Amygdala (tissue), 56 donors: ENCODE measurements at regions not wholly inside any gene's neighbourhood (a gene's known extent, or its start where the extent isn't known, plus 50 kb on each side); places are given as distances from the start of the nearest gene placed in this dataset.

Experiments used
- DNase-seq, 56 donors: peaks; one replicate each; lab custom pipeline; 2025; lab: John Stamatoyannopoulos, UW

DNA sequence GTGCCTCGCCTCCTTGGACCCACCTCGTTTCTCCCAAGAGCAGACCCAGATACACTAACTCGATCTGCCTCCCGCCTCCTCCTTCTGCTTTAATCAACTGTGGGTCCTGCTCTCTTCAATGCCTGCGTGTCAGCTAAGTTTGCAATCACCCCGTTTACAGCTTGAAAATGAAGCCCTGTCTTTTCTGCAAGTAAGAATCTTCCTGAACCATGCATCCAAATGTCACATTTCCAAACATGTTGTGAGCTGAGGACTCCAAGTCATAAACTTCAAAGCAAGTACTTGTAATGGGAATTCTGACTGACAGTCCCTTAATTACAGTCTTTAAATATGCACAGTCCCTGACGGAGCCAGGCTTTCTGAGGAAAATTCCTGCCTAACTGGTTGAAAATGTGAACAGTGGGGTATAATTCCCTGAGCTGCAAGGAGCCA is 154.9 kb upstream of the UQCRFS1 start:
- no peak for DNase-seq

DNA sequence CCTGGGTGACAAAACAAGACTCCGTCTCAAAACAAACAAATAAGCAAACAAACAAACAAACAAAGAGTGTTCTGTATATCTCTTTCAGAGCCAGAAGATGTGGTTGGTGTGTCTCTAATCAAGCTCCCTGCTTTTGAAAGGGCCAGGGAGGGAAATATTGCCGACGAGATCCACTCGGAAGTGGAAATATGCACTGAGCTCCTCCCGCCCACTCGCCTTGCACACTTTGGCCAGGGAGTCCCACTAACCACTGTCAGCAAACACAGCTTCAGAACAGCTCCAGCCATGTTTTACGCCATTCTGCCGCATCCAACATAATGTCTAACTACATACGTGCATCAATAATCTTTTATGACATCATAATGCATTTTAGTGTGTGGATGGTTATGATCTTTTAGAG is 155.5 kb upstream of the VSTM2B start:
- no peak for DNase-seq

DNA sequence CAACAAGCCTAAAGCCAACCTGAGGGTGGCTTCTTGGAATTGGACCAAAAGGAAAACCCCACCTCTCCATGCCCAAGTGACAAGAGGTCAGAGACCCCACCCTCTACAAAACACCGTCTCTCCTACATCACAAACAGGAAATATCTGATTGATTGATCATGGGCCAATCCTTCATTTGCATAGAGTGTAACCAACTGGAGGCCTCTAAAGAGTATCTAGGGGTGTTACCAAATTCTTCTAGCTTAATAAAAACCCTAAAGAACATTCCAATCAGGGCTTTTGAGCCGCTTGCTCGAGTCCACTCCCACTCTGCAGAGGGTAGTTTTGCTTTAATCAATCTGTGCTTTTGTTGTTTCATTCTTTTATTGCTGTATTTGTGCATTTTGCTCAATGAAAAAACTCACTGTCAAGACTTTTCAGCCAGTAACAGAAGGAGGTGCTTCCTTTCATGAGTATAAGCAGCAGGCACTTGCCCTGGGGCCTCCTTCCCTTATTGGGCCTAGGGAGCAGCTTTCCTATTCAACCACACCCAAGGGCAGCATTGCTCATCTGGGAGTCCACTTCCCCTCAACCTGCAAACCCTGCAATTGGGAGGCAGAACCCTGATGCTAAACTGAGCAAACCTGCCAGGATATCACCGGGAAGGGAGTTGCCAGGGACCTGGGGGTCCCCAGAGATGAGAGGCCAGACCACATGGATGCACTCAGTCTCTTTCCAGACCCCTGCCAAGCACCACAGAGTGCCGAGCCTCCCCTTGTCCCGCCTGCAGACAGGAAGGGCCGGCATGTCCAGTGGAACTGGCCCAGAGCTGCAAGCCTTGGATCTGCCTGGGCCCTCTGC is 154.3 kb upstream of the VSTM2B start:
- no peak for DNase-seq

DNA sequence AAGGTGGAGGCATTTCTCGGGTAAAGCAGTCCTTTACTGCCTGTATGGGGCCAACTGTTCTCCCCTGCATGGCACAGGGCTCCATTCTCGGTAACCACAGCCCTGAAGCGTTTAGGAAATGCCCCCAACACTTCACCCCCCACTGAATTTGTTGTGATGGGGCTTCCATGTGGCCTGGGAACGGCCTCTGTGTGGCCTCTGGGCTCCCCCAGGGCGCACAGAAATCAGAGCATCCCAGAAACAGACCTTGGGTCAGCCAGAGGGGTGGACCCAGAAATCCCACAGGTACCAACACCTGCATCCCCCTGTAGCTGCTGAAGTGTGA is 153.7 kb upstream of the VSTM2B start:
- no peak for DNase-seq

DNA sequence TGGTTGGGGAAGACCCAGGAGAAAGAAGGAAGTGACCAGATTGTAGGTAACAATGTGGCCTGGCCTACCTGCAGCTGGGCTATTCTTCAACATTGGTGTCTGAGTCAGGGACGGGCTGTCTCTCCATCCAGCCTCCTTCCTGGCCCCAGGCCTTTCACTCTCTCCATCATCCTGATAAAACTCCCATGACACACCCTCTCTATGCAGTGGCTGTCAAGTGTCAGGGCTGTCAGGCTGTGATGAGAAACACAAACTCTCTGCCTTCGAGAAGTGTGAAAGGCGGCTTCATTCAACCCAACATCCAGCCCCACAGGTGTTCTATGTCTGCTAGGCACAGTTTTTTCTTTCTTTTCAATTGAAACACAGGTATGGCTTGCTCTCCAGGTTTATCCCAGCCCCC is 153.3 kb upstream of the VSTM2B start:
- no peak for DNase-seq

DNA sequence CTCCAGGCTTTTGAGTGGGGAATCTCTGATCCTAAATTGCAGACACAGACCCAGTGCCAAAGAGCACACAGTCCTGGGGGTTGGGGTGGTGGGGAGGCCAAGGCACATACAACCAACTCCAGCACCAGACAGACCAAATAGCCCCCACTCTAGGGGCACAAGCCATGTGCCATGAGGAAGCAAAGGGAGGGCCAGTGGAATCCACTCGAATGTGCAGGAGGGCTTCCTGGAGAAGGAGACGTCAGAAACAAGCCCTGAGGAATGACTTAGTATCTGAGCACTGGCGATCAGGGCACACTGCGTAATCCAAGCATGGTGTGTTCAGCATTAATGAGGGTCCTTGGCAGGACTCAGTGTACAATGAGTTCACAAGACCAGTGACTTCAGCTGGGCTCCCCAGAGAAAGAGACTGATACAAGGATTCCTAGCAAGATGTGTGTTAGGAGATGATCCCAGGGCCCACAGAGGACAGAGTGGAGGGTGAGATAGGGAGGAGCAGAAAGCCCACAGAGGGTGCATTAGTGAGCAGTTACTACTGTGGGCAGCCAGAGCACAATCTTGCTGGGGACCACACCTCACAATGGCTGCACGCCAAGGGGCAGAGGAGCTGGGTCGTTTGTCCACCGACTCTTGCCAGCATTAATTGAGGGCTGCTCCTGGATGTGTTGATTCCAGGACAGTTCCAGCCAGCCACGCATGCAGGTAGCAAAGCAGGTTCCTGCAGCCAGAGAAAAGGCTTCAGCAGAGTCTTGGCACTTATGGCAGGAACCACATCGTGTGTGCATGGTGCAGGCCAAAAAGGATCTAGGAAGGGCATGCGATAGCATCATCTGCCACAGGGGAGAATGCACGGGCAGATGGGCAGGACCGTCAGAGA is 152.6 kb upstream of the VSTM2B start:
- DNase-seq, result no peak

DNA sequence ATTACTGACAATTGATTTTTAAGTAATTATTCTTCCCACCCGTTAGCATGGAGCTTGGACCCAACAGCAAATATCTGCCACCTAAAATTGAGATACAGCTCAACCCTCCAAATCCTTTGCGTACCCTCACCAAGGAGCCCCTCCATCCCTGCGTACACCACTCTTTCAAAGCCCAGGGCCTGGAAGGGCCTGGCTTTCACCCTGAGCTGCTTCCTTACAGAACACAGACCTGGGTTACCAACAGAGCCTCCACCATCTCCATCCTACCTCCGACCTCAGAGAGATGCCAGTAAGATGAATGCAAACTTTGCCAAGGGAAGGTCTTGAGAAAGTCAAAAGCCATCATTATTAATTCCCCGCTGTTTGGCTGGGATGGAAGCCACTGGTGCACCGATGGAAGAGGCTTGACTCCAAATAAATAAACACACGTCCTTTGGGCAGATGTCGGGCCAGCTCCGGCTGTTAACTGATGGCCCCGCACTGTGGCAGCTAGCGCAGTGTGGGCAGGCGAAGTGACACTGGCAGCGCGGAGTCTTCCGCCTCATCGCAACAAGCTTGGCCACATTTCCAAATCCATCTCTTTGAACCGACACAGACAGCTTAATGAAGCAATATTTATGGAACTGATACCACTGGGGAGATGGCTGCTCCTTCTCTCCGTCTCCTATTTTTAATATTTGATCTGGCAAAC is 150.2 kb upstream of the VSTM2B start:
- no peak for DNase-seq

DNA sequence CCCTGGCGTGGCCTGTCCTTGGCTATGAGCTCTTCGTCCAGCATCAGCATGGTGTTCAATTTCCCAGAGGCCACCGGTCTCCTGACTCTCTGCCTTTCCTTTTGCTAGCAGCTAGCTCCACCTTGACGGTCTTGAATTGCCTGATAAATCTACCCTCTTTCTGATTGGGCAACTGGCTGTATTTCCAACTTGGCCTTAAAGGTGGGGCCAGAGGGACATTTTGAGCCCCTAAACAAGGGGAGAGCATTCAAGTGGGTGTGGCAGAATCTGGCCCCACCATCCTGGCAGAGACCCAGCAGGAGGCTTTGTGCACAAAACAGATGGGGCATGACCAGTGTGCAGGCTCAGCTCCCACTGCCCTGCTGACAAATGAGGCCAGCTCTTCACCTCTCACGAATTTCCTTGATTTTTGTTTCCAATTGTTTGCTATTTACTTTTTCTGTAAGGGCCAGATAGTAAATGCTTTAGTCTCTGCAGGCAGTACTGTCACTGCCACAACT is 148.9 kb upstream of the VSTM2B start:
- no peak for DNase-seq

DNA sequence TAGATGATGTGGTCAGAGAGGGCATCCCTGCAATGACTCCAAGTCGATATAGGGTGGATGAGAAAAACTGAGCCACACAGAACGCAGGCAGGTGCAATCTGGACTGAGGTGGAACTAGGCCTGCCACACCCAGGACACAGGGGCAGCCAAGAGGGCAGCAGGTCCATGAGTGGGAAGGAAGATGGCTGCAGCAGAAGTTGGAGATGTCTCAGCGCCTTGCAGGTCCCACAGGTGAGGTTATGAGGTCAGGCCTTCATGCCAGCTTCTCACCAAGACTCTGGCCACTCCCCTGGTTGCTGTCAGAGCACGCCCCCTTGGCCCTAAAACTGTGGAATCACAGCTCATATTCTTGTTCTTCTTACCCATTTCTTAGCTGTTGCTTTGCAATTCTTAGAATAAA is 147.7 kb upstream of the VSTM2B start:
- DNase-seq, result no peak

DNA sequence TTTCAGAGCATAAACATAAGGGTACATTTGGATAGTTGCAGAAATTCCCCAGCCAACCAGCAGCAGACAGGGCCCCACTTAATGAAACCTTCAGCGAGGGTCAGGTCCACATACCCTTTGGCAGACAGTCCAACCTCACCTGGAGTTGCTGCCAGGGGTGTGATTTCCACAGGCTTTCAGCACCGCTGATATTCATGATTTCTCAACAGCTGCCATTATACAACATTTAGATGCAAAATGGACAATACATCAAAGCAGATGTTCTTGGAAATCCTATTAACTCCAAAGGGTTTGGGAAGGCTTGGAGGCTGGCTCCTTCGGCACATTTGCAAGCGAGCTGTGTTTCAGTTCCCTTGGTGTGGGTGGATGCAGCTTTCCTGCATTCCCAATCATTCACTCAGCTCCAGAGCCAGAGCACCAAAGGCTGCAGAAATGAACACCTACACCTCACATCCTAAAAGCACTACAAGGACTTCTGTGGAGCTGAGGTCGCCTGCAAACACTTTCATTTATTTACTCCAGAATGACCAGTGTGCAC is 147.2 kb upstream of the VSTM2B start:
- no peak for DNase-seq

DNA sequence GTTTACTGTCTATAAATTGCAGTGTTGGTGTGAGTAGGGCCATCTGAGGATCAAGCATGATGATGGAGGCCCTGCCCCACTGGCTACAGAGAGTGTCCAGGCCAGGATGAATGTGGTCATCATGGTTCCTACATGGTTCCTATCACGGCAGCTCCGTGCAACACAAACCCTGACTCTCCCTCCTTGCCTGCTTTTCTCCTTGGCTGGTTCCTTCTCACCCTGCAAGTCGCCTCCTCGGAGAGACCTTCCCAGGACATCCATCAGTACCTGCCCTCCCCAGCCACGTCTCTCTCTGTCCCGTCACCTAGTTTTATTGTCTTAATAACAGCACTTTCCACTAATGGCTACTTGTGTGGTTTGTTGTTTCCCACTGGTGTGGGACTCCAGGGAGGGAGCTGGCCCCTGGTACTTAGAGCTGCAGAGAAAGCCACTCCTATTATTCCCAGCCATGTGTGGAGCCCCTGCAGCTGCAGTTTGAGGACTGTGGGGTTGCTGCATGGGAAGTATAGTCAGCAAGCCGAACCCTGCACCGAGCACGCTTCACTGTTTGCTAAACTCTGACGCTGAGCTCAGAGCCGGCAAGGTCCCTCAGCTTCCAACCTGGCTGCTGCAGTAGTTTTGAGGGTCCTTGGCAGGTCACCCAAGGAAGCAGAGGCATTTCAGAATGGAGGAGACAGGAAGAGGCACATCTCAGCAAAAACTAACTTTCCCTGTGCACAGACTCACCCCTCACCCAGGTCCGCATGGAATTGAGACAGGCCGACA is 146.4 kb upstream of the VSTM2B start:
- no peak for DNase-seq

DNA sequence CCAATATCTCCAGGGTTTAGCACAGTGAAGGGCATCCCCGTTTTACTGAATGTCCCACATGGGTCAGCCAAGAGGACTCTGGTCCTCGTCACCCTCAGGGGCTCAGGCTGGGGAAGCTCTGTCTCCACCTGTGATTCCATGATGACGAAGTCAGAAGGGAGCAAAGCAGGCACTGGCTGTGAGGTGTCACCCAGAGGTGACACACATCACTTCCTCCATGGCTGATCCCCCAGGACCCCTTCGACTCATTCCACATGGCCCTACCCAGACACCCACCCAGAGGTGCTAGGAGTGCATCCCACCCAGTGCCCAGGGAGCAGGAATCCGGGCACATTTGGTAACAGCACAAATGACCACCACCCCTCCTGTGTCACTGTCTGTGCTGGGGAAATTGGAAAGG is 145.2 kb upstream of the VSTM2B start:
- DNase-seq, result no peak

DNA sequence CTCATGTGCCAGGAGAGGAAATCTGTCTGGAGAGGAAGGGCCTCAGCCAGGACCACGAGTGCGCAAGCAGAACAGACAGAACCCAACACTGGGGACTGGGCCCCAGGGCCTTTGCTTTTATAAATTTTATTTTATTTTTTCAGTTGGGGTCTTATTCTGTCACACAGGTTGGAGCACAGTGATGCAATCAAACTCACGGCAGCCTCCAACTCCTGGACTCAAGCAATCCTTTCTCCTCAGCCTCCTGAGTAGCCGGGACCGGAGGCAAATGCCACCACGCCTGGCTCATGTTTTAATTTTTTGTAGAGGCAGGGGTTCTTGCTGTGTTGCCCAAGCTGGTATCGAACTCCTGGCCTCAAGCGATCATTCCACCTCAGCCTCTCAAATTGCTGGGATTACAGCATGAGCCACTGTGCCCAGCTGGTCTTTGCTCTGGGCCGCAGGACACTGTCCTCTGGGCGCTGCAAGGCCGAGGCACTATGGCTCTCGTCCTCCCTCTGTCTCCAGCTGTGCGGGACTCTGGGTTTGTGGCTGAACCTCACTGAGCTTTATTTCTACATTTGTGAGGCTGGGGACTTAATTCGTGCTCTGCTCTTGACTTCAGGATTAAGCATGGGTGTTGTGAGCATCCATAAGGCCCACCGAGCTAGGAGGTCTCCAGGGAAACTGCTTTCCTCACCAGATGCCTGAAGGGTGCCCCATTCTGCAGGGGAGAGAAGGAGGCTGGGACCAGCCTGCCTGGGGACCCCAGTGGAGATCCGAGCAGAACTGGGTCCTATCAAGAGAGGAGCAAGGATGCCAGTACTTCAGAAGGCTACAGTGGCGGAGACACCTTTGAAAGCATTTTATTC is 144.2 kb upstream of the VSTM2B start:
- no peak for DNase-seq

DNA sequence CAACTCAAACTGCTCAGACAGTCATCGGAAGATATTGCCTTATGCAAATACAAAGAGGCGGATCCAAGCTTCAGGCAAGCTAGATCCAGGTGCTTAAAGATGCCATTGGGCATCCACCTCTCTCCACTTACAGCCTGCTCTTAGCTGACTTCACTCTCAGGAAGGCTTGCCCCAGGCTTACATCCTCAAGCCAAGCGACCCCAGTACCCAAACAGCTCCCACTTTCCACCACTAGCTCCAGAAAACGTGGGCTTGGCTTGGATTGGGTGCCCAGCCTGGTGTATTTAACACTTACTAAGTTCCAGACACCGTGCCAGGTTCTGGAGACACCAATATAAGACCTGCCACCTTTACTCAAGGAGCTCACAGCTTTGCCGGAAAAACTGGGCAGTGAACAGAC is 142.1 kb upstream of the VSTM2B start:
- DNase-seq, result no peak

DNA sequence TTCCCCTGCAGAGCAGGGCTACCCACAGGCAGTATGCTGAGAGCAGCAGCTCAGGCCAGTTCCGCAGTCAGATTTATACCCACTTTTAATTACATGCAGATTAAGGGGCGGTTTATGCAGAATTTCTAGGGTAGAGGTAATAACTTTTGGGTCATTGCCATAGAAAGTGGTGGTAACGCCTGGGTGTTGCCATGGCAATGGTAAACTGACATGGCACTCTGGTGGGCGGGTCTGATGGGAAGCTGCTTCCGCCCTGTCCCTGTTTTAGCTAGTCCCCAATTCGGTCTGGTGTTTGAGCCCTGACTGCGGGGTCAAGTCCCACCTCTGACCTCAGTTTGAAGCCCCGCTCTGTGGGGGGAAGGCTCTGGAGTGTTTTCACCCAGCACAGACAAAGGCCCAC is 141.1 kb upstream of the VSTM2B start:
- no peak for DNase-seq

DNA sequence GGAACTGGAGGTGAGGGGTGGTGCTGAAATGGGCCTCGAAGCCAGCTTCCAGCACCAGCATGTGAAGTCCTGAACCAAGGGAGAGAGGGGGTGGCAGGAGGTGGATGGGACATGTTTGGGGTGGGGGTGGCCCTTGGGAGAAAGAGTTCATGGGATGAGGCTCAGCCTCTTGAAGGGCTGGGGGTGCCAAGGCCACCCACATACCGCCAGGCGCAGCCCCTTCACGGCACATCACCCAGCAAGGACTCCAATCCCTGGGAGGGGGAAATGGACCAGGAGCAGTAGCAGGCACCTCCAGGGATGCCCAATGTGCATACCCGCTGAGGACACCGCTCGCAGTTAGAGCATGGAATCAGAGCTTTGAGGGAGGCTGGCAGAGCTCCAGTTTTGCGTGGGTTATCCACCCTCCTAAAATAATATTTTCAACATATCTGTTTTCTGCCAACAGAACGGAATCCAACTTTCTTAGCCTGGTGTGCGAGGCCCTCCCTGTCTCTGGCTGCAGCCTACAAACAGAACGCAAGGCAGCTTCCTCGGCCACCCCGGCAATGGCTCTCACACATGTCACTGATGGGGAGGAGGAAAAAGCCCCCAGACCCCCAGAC is 140.5 kb upstream of the VSTM2B start:
- DNase-seq, result peak in 20 of 56 donors; percentile 6 to 61 (median 23)

DNA sequence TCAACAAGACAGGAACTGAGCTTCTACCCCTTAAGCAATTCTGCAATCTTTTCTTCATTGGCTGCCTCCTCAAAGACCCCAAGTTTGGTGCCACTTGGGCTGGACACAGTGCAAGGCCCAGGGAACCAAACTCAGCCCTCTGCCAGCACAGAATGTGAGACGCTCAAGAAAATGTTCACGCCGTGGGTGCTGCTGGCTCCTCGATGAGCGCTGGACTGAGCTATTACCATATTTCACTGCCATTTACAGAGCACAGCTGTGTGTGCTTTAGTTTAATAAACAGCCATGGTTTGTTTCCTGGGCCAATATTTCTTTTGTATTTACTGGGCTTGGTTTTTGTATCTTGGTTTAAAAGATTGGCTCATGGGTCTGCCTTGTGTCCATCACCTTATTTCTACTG is 138.8 kb upstream of the VSTM2B start:
- no peak for DNase-seq

DNA sequence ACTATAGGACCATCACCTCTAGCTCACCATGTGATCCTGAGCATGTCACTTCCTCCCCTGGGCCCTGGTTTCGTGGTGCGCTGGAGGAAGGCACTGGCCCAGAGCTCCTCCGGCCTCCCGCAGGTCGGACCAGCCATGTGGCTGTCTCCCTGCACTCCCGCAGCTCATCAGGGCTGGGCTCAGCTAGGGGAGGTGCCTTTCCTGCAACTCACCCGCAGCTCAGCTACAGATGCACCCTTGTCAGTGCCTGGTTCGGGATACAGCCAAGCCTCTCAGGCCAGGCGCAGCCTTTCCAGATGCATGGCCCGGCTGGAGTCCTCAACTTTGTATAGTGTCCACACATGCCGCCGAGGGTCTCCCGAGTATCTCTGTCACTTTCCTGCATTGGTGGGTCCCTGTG is 138.2 kb upstream of the VSTM2B start:
- no peak for DNase-seq

DNA sequence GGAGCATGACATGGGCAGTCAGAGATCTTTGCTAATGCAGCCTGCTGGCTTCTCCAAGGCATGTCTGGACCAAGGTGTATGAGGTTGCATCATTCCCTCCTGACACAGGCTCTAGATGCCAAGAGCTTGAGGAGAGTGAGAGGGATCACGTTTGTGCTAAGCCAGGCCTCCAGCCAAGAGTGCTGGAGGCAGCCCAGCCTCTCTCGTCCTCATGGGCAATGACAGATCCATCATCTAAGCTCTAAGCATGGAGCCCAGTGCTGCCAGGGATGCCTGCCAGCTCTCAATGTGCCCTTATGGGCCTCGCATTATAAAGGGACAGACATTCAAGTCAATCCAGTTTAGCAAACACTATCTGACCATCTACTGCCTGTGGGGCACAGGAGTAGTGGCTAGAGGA is 136.3 kb upstream of the VSTM2B start:
- no peak for DNase-seq
